HG03175 (cell line): ENCODE measurements at regions not wholly inside any gene's neighbourhood (a gene's known extent, or its start where the extent isn't known, plus 50 kb on each side); places are given as distances from the start of the nearest gene placed in this dataset.
"Not testable (repeated sequence)": the region's sequence is repeated elsewhere in the genome, so short reads cannot be mapped to it uniquely, and the experiment has no call there.

Experiments used
- ATAC-seq: cut with Tn5 transposase; IDR thresholded peaks from one replicate; pipeline ENCODE4 v1.9.1; 2021; ENCODE audit warnings: mild to moderate bottlenecking, moderate library complexity; ENCODE audit not compliant: unreplicated experiment

GRCh38 chr3:87621667-87622066 is 345.3 kb upstream of the POU1F1 start:
- ATAC-seq, result peak; percentile 94

GRCh38 chr3:87615506-87615905 is 339.1 kb upstream of the POU1F1 start:
- ATAC-seq, result no peak

- ATAC-seq, result no peak
These were observed 338.6 kb upstream of the POU1F1 start for GRCh38 chr3:87614998-87615397.

- no peak for ATAC-seq
These were observed 330.9 kb upstream of the POU1F1 start for GRCh38 chr3:87607234-87607633.

GRCh38 chr3:87595798-87596197 is 319.4 kb upstream of the POU1F1 start:
- no peak for ATAC-seq

- no peak for ATAC-seq
These were observed 304.9 kb upstream of the POU1F1 start for GRCh38 chr3:87581240-87581639.

- no peak for ATAC-seq
These were observed 300.4 kb upstream of the POU1F1 start for GRCh38 chr3:87576752-87577151.

GRCh38 chr3:87575550-87575949 is 299.2 kb upstream of the POU1F1 start:
- ATAC-seq, result no peak

GRCh38 chr3:87568331-87568730 is 291.9 kb upstream of the POU1F1 start:
- ATAC-seq, result no peak

- ATAC-seq, result no peak
These were observed 288.1 kb upstream of the POU1F1 start for GRCh38 chr3:87564438-87564837.

- no peak for ATAC-seq
These were observed 287.3 kb upstream of the POU1F1 start for GRCh38 chr3:87563712-87564111.

GRCh38 chr3:87558492-87558891 is 282.1 kb upstream of the POU1F1 start:
- no peak for ATAC-seq

- ATAC-seq, result no peak
These were observed 278.9 kb upstream of the POU1F1 start for GRCh38 chr3:87555290-87555689.

GRCh38 chr3:87553058-87553457 is 276.7 kb upstream of the POU1F1 start:
- no peak for ATAC-seq

- ATAC-seq, result no peak
These were observed 274.5 kb upstream of the POU1F1 start for GRCh38 chr3:87550892-87551291.

- no peak for ATAC-seq
These were observed 272.8 kb upstream of the POU1F1 start for GRCh38 chr3:87549208-87549607.

GRCh38 chr3:87548271-87548670 is 271.9 kb upstream of the POU1F1 start:
- ATAC-seq, result no peak

GRCh38 chr3:87546216-87546615 is 269.8 kb upstream of the POU1F1 start:
- ATAC-seq, result no peak

- not testable (repeated sequence) for ATAC-seq
These were observed 267.0 kb upstream of the POU1F1 start for GRCh38 chr3:87543408-87543807.

GRCh38 chr3:87541723-87542122 is 265.3 kb upstream of the POU1F1 start:
- no peak for ATAC-seq

- ATAC-seq, result not testable (repeated sequence)
These were observed 262.3 kb upstream of the POU1F1 start for GRCh38 chr3:87538722-87539121.

- ATAC-seq, result no peak
These were observed 233.0 kb upstream of the POU1F1 start for GRCh38 chr3:87509401-87509800.

GRCh38 chr3:87508921-87509320 is 232.5 kb upstream of the POU1F1 start:
- no peak for ATAC-seq

- ATAC-seq, result no peak
These were observed 231.4 kb upstream of the POU1F1 start for GRCh38 chr3:87507753-87508152.
